Panc1 (cell line): ENCODE measurements at regions not wholly inside any gene's neighbourhood (a gene's known extent, or its start where the extent isn't known, plus 50 kb on each side); places are given as distances from the start of the nearest gene placed in this dataset.

Experiments
- ATAC-seq: fragments of 200-7000 bp; cut with Tn5 transposase; 2 replicates; pipeline ENCODE4 v1.9.1; 2020; ENCODE audit warnings: mild to moderate bottlenecking, moderate library complexity
- BruUV-seq: library from RNA; stranded (reverse); fragments of 400-500 nt; replicated peaks from 2 replicates; lab custom pipeline; 2021; lab: Mats Ljungman, UMichigan
- CTCF ChIA-PET: fragments of 300-600 bp; sonication (Branson Sonifier 250); formaldehyde crosslinking; loops from one replicate; lab custom pipeline; 2022; ENCODE audit warnings: antibody characterized with exemption; lab: Charles Lee
- POLR2A ChIA-PET: fragments of 300-600 bp; sonication (Branson Sonifier 250); formaldehyde crosslinking; loops from one replicate; lab custom pipeline; 2022; ENCODE audit warnings: antibody characterized with exemption; lab: Charles Lee
- DNase-seq: peaks from one replicate; pipeline ENCODE4 v3.0.0-alpha.2; 2010; ENCODE audit warnings: low read depth, low spot score
- H3K27ac ChIP-seq: 2 replicates; pipeline ENCODE4 v1.5.1; 2011; ENCODE audit warnings: mild to moderate bottlenecking, low read length, inconsistent platforms
- H3K27me3 ChIP-seq: fragments of 200-500 bp; sonication (Bioruptor generic); 2 replicates; pipeline ENCODE4 v1.6.0; 2014; ENCODE audit warnings: low read length, inconsistent platforms; ENCODE audit not compliant: control insufficient read depth, insufficient read depth
- H3K36me3 ChIP-seq: fragments of 200-500 bp; sonication (Bioruptor generic); 2 replicates; pipeline ENCODE4 v1.5.1; 2014; ENCODE audit warnings: inconsistent platforms, mild to moderate bottlenecking, low read length, moderate library complexity; ENCODE audit not compliant: control insufficient read depth, insufficient read depth
- H3K4me1 ChIP-seq: 2 replicates; pipeline ENCODE4 v1.5.1; 2011; ENCODE audit warnings: inconsistent platforms, mild to moderate bottlenecking, low read length, moderate library complexity; ENCODE audit not compliant: control insufficient read depth, insufficient read depth
- H3K4me3 ChIP-seq, 2 experiments: 2 replicates each; pipeline ENCODE4 v1.5.1; 2011 to 2012; ENCODE audit warnings: low read depth in 2 of 2, low read length in 2 of 2, mild to moderate bottlenecking in 2 of 2, inconsistent platforms in 1 of 2, moderate library complexity in 1 of 2
- H3K9me3 ChIP-seq: fragments of 200-500 bp; sonication (Bioruptor generic); 2 replicates; pipeline ENCODE4 v1.5.1; 2014; ENCODE audit warnings: low read depth, mild to moderate bottlenecking, inconsistent platforms, low read length, moderate library complexity; ENCODE audit not compliant: control insufficient read depth, insufficient read depth
- CTCF ChIP-seq: fragments of 450-650 bp; IDR thresholded peaks from 2 replicates; pipeline ENCODE4 v1.5.1; 2017; ENCODE audit warnings: mild to moderate bottlenecking
- POLR2AphosphoS5 ChIP-seq: IDR thresholded peaks from 2 replicates; pipeline ENCODE4 v1.6.1; 2012; ENCODE audit warnings: mild to moderate bottlenecking, low read depth, low read length, moderate library complexity
- SIN3A ChIP-seq: IDR thresholded peaks from 2 replicates; pipeline ENCODE4 v1.6.1; 2012; ENCODE audit warnings: low read depth, mild to moderate bottlenecking, low read length, moderate library complexity, borderline replicate concordance; ENCODE audit not compliant: insufficient read depth
- TCF7L2 ChIP-seq: IDR thresholded peaks from 2 replicates; pipeline ENCODE4 v1.6.1; 2011; ENCODE audit warnings: mild to moderate bottlenecking, low read depth, low read length, inconsistent platforms
- in situ Hi-C: cut with HindIII; loops from 2 replicates; pipeline ENCODE4 v1.10.0; 2016; ENCODE audit warnings: low sequenced_read_pairs, low pct_unique_long_range_greater_than_20kb
- intact Hi-C: fragments of 100-400 bp; cut with micrococcal nuclease; formaldehyde crosslinking; loops from one replicate; pipeline ENCODE4 v1.10.0; 2022; ENCODE audit not compliant: unreplicated experiment
- TF ChIP-seq, protein P1 (sequence below), 2 experiments: IDR thresholded peaks; 2 replicates each; pipeline ENCODE4 v1.6.1; 2011 to 2012; ENCODE audit warnings: low read depth in 2 of 2, control low read depth in 1 of 2, low read length in 1 of 2, mild to moderate bottlenecking in 1 of 2, moderate library complexity in 1 of 2; ENCODE audit not compliant: insufficient read depth in 1 of 2

GRCh38 chr7:114084472-114085312, 165.9 kb upstream of the PPP1R3A start:
- H3K4me1 ChIP-seq, result peaks cover 10% of the 10 kb centered on the region; the same call in 1 of the 2 replicates
- H3K27ac ChIP-seq, result no peak overlapping the region
- H3K4me3 ChIP-seq, result peak overlapping the region; percentile 46 to 70
- BruUV-seq, result no TSS peak
- CTCF ChIA-PET, result no interaction called here
- POLR2A ChIA-PET, result no interaction called here
- peaks cover 14% of the 10 kb centered on the region for H3K27me3 ChIP-seq
- H3K9me3 ChIP-seq, result no peaks in the 10 kb centered on the region
- TF ChIP-seq SIN3A (no peak), POLR2AphosphoS5 (no peak), TCF7L2 (peak; percentile 81)
- in situ Hi-C loops (no loop called here), intact Hi-C loops (loop anchor here (5.0 to 10.0 kb wide), 5 partner anchors 323 to 1828 kb away; no protein-coding TSS in a partner anchor)
- no peaks in the 10 kb centered on the region for H3K36me3 ChIP-seq
- no peak for DNase-seq
- peak; percentile 41; the same call in 1 of the 2 replicates for ATAC-seq

DNA sequence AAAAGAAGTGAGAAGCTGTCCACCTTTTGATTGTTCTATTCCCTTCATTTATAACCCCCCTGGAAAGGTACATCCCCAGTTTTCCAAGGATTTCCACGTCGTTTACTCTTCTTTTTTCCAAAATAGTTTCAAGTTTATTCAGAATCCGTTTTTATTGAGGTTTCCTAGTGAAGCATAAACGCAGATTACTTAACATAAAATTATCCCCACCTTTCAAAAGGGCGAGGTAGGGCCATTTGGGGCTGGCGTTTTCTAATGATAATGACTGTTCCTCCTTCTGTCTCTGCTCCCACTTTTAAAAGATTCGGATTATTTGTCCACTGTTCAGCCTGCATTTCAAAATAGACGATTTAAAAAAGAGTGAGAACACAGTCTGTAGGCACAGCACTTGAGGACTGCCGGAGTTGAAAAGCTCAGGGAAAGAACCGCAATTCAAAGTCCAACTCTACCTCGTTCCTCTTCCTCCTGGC, 165.2 kb upstream of the PPP1R3A start:
- in situ Hi-C loops, result no loop called here
- H3K27me3 ChIP-seq, result peaks cover 13% of the 10 kb centered on the region
- H3K36me3 ChIP-seq, result no peaks in the 10 kb centered on the region
- ChIA-PET POLR2A (no interaction called here), CTCF (no interaction called here)
- no peak overlapping the region for H3K27ac ChIP-seq
- ATAC-seq (0 out of 2 replicates have a peak, but pooled peaks have one; percentile 5), DNase-seq (no peak)
- H3K9me3 ChIP-seq, result no peaks in the 10 kb centered on the region
- TF ChIP-seq POLR2AphosphoS5, result no peak
- no peak for TF ChIP-seq CTCF
- TF ChIP-seq SIN3A, result no peak
- TF ChIP-seq, protein P1, sequence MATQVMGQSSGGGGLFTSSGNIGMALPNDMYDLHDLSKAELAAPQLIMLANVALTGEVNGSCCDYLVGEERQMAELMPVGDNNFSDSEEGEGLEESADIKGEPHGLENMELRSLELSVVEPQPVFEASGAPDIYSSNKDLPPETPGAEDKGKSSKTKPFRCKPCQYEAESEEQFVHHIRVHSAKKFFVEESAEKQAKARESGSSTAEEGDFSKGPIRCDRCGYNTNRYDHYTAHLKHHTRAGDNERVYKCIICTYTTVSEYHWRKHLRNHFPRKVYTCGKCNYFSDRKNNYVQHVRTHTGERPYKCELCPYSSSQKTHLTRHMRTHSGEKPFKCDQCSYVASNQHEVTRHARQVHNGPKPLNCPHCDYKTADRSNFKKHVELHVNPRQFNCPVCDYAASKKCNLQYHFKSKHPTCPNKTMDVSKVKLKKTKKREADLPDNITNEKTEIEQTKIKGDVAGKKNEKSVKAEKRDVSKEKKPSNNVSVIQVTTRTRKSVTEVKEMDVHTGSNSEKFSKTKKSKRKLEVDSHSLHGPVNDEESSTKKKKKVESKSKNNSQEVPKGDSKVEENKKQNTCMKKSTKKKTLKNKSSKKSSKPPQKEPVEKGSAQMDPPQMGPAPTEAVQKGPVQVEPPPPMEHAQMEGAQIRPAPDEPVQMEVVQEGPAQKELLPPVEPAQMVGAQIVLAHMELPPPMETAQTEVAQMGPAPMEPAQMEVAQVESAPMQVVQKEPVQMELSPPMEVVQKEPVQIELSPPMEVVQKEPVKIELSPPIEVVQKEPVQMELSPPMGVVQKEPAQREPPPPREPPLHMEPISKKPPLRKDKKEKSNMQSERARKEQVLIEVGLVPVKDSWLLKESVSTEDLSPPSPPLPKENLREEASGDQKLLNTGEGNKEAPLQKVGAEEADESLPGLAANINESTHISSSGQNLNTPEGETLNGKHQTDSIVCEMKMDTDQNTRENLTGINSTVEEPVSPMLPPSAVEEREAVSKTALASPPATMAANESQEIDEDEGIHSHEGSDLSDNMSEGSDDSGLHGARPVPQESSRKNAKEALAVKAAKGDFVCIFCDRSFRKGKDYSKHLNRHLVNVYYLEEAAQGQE (IDR thresholded peaks at IDR 0.05; ENCODE audit: insufficient read depth in 1 of 2, low read depth in 2 of 2, low read length in 1 of 2), result no peak
- no peak for TF ChIP-seq TCF7L2
- no TSS peak for BruUV-seq
- peaks cover 10% of the 10 kb centered on the region; the same call in 1 of the 2 replicates for H3K4me1 ChIP-seq
- peak overlapping the region; percentile 46 to 70 for H3K4me3 ChIP-seq
- intact Hi-C loops, result loop anchor here (5.0 to 10.0 kb wide), 5 partner anchors 323 to 1828 kb away; no protein-coding TSS in a partner anchor
